Activated naive CD4-positive, alpha-beta T cell treated with anti-CD3 and anti-CD28 coated beads, Interleukin-2, amount 10 ng/mL, durations not matched to agents 7 days and 5 days (primary cell): ENCODE measurements at regions not wholly inside any gene's neighbourhood (a gene's known extent, or its start where the extent isn't known, plus 50 kb on each side); places are given as distances from the start of the nearest gene placed in this dataset.

Source experiments
- CTCF ChIA-PET: fragments of 350-600 bp; sonication (Branson Sonifier 250); formaldehyde crosslinking; loops from one replicate; lab custom pipeline; 2021; ENCODE audit warnings: antibody characterized with exemption; lab: Charles Lee
- DNase-seq: peaks from one replicate; pipeline ENCODE4 v3.0.0-alpha.2; 2020
- H3K27ac Mint-ChIP-seq: one replicate; pipeline ENCODE4 v1.8.0; 2021; ENCODE audit warnings: mild to moderate bottlenecking, moderate library complexity, mixed read lengths
- H3K27me3 Mint-ChIP-seq: one replicate; pipeline ENCODE4 v1.8.0; 2021; ENCODE audit warnings: mild to moderate bottlenecking, mixed read lengths
- H3K36me3 Mint-ChIP-seq: one replicate; pipeline ENCODE4 v1.8.0; 2021; ENCODE audit warnings: mixed read lengths
- H3K4me1 Mint-ChIP-seq: one replicate; pipeline ENCODE4 v1.8.0; 2021; ENCODE audit warnings: mixed read lengths
- H3K4me3 Mint-ChIP-seq: one replicate; pipeline ENCODE4 v1.8.0; 2021; ENCODE audit warnings: mild to moderate bottlenecking, moderate library complexity, mixed read lengths
- H3K9me3 Mint-ChIP-seq: one replicate; pipeline ENCODE4 v1.8.0; 2021; ENCODE audit warnings: mixed read lengths

- Mint-ChIP-seq H3K4me3 (no peak overlapping the region), H3K27ac (no peak overlapping the region), H3K4me1 (no peaks in the 10 kb centered on the region), H3K9me3 (no peaks in the 10 kb centered on the region), H3K27me3 (no peaks in the 10 kb centered on the region), H3K36me3 (no peaks in the 10 kb centered on the region)
- CTCF ChIA-PET, result no interaction called here
- DNase-seq, result no peak
Measured at GRCh38 chr7:88700725-88701124, 58.8 kb upstream of the ZNF804B start.

- Mint-ChIP-seq H3K27ac (no peak overlapping the region), H3K36me3 (no peaks in the 10 kb centered on the region), H3K4me1 (no peaks in the 10 kb centered on the region), H3K4me3 (no peak overlapping the region), H3K9me3 (no peaks in the 10 kb centered on the region), H3K27me3 (no peaks in the 10 kb centered on the region)
- CTCF ChIA-PET, result no interaction called here
- DNase-seq, result no peak
Measured at GRCh38 chr7:88694207-88694606, 65.3 kb upstream of the ZNF804B start.

- Mint-ChIP-seq H3K27me3 (no peaks in the 10 kb centered on the region), H3K36me3 (no peaks in the 10 kb centered on the region), H3K27ac (no peak overlapping the region), H3K9me3 (no peaks in the 10 kb centered on the region), H3K4me3 (no peak overlapping the region), H3K4me1 (no peaks in the 10 kb centered on the region)
- no peak for DNase-seq
- CTCF ChIA-PET, result no interaction called here
Measured at GRCh38 chr7:88693131-88693530, 66.4 kb upstream of the ZNF804B start.

GRCh38 chr7:88692493-88692892 lies 67.0 kb upstream of the ZNF804B start:
- Mint-ChIP-seq H3K9me3 (no peaks in the 10 kb centered on the region), H3K27me3 (no peaks in the 10 kb centered on the region), H3K27ac (no peak overlapping the region), H3K4me3 (no peak overlapping the region), H3K36me3 (no peaks in the 10 kb centered on the region), H3K4me1 (no peaks in the 10 kb centered on the region)
- CTCF ChIA-PET, result no interaction called here
- DNase-seq, result no peak

GRCh38 chr7:88689821-88690220 lies 69.7 kb upstream of the ZNF804B start:
- H3K36me3 Mint-ChIP-seq, result no peaks in the 10 kb centered on the region
- H3K27ac Mint-ChIP-seq, result no peak overlapping the region
- DNase-seq, result no peak
- CTCF ChIA-PET, result no interaction called here
- H3K9me3 Mint-ChIP-seq, result no peaks in the 10 kb centered on the region
- H3K27me3 Mint-ChIP-seq, result no peaks in the 10 kb centered on the region
- H3K4me1 Mint-ChIP-seq, result no peaks in the 10 kb centered on the region
- H3K4me3 Mint-ChIP-seq, result no peak overlapping the region

GRCh38 chr7:88688222-88688621 lies 71.3 kb upstream of the ZNF804B start:
- no peak for DNase-seq
- Mint-ChIP-seq H3K9me3 (no peaks in the 10 kb centered on the region), H3K27ac (no peak overlapping the region), H3K4me3 (no peak overlapping the region), H3K27me3 (no peaks in the 10 kb centered on the region), H3K36me3 (no peaks in the 10 kb centered on the region), H3K4me1 (no peaks in the 10 kb centered on the region)
- CTCF ChIA-PET, result no interaction called here

GRCh38 chr7:88686468-88687229 lies 72.9 kb upstream of the ZNF804B start:
- CTCF ChIA-PET, result no interaction called here
- no peaks in the 10 kb centered on the region for H3K9me3 Mint-ChIP-seq
- H3K27me3 Mint-ChIP-seq, result no peaks in the 10 kb centered on the region
- H3K4me3 Mint-ChIP-seq, result no peak overlapping the region
- no peak overlapping the region for H3K27ac Mint-ChIP-seq
- no peak for DNase-seq
- no peaks in the 10 kb centered on the region for H3K4me1 Mint-ChIP-seq
- no peaks in the 10 kb centered on the region for H3K36me3 Mint-ChIP-seq

GRCh38 chr7:88681682-88682081 lies 77.8 kb upstream of the ZNF804B start:
- H3K9me3 Mint-ChIP-seq, result no peaks in the 10 kb centered on the region

GRCh38 chr7:88670536-88670935 lies 89.0 kb upstream of the ZNF804B start:
- H3K4me3 Mint-ChIP-seq, result no peak overlapping the region
- no peak for DNase-seq
- H3K4me1 Mint-ChIP-seq, result no peaks in the 10 kb centered on the region
- no peaks in the 10 kb centered on the region for H3K27me3 Mint-ChIP-seq
- no peaks in the 10 kb centered on the region for H3K9me3 Mint-ChIP-seq
- CTCF ChIA-PET, result no interaction called here
- no peak overlapping the region for H3K27ac Mint-ChIP-seq
- H3K36me3 Mint-ChIP-seq, result no peaks in the 10 kb centered on the region

More at GRCh38 chr7:88681682-88682081, 77.8 kb upstream of the ZNF804B start:
- no peaks in the 10 kb centered on the region for H3K27me3 Mint-ChIP-seq
- no peak overlapping the region for H3K4me3 Mint-ChIP-seq
- no peaks in the 10 kb centered on the region for H3K36me3 Mint-ChIP-seq
- CTCF ChIA-PET, result no interaction called here
- DNase-seq, result no peak
- no peak overlapping the region for H3K27ac Mint-ChIP-seq
- H3K4me1 Mint-ChIP-seq, result no peaks in the 10 kb centered on the region

GRCh38 chr7:88669913-88670312 lies 89.6 kb upstream of the ZNF804B start:
- H3K4me3 Mint-ChIP-seq, result no peak overlapping the region
- H3K36me3 Mint-ChIP-seq, result no peaks in the 10 kb centered on the region
- H3K27ac Mint-ChIP-seq, result no peak overlapping the region
- H3K9me3 Mint-ChIP-seq, result no peaks in the 10 kb centered on the region
- H3K4me1 Mint-ChIP-seq, result no peaks in the 10 kb centered on the region
- H3K27me3 Mint-ChIP-seq, result no peaks in the 10 kb centered on the region
- CTCF ChIA-PET, result no interaction called here
- DNase-seq, result no peak

- CTCF ChIA-PET, result no interaction called here
- Mint-ChIP-seq H3K36me3 (no peaks in the 10 kb centered on the region), H3K27ac (no peak overlapping the region), H3K9me3 (no peaks in the 10 kb centered on the region), H3K27me3 (no peaks in the 10 kb centered on the region), H3K4me3 (no peak overlapping the region), H3K4me1 (no peaks in the 10 kb centered on the region)
- no peak for DNase-seq
Measured at GRCh38 chr7:88668591-88668990, 90.9 kb upstream of the ZNF804B start.

GRCh38 chr7:88666626-88667025 lies 92.9 kb upstream of the ZNF804B start:
- CTCF ChIA-PET, result no interaction called here
- no peaks in the 10 kb centered on the region for H3K27me3 Mint-ChIP-seq
- H3K4me1 Mint-ChIP-seq, result no peaks in the 10 kb centered on the region
- no peaks in the 10 kb centered on the region for H3K9me3 Mint-ChIP-seq
- H3K36me3 Mint-ChIP-seq, result no peaks in the 10 kb centered on the region
- no peak for DNase-seq
- no peak overlapping the region for H3K4me3 Mint-ChIP-seq
- no peak overlapping the region for H3K27ac Mint-ChIP-seq

- H3K36me3 Mint-ChIP-seq, result no peaks in the 10 kb centered on the region
- no peak overlapping the region for H3K27ac Mint-ChIP-seq
- CTCF ChIA-PET, result no interaction called here
Measured at GRCh38 chr7:88665892-88666514, 93.5 kb upstream of the ZNF804B start.

GRCh38 chr7:88664630-88665233 lies 94.8 kb upstream of the ZNF804B start:
- Mint-ChIP-seq H3K27me3 (no peaks in the 10 kb centered on the region), H3K4me1 (no peaks in the 10 kb centered on the region), H3K4me3 (no peak overlapping the region), H3K36me3 (no peaks in the 10 kb centered on the region), H3K9me3 (no peaks in the 10 kb centered on the region), H3K27ac (no peak overlapping the region)
- CTCF ChIA-PET, result no interaction called here
- no peak for DNase-seq

More at GRCh38 chr7:88665892-88666514, 93.5 kb upstream of the ZNF804B start:
- Mint-ChIP-seq H3K9me3 (no peaks in the 10 kb centered on the region), H3K4me1 (no peaks in the 10 kb centered on the region), H3K27me3 (no peaks in the 10 kb centered on the region), H3K4me3 (no peak overlapping the region)
- no peak for DNase-seq

- Mint-ChIP-seq H3K27ac (no peak overlapping the region), H3K4me3 (no peak overlapping the region), H3K9me3 (no peaks in the 10 kb centered on the region), H3K36me3 (no peaks in the 10 kb centered on the region), H3K4me1 (no peaks in the 10 kb centered on the region), H3K27me3 (no peaks in the 10 kb centered on the region)
- no peak for DNase-seq
- CTCF ChIA-PET, result no interaction called here
Measured at GRCh38 chr7:88661921-88662320, 97.6 kb upstream of the ZNF804B start.
